Aorta (tissue), 5 donors: ENCODE measurements at regions not wholly inside any gene's neighbourhood (a gene's known extent, or its start where the extent isn't known, plus 50 kb on each side); places are given as distances from the start of the nearest gene placed in this dataset.

Experiments
- ATAC-seq: fragments of 200-7000 bp; cut with Tn5 transposase; one replicate; pipeline ENCODE4 v1.9.1; 2022; ENCODE audit warnings: moderate library complexity; ENCODE audit not compliant: low FRiP score
- DNase-seq, 2 donors: peaks; one replicate each; pipeline ENCODE4 v3.0.0-alpha.2; 2020
- H3K27ac ChIP-seq, 2 donors: one replicate each; pipeline ENCODE4 v1.5.1; 2013; ENCODE audit warnings: low read length in 2 of 2, mild to moderate bottlenecking in 2 of 2, moderate library complexity in 2 of 2, control low read depth in 1 of 2, inconsistent platforms in 1 of 2, low read depth in 1 of 2
- H3K27me3 ChIP-seq, 2 donors: one replicate each; pipeline ENCODE4 v1.6.1; 2013; ENCODE audit warnings: control low read depth in 1 of 2, low read length in 1 of 2, mild to moderate bottlenecking in 1 of 2, moderate library complexity in 1 of 2; ENCODE audit not compliant: insufficient read depth in 2 of 2, control insufficient read depth in 1 of 2
- H3K36me3 ChIP-seq, 2 donors: one replicate each; pipeline ENCODE4 v1.6.1; 2013; ENCODE audit warnings: control low read depth in 1 of 2, low read length in 1 of 2, mild to moderate bottlenecking in 1 of 2; ENCODE audit not compliant: insufficient read depth in 2 of 2, control insufficient read depth in 1 of 2
- H3K4me1 ChIP-seq, 2 donors: one replicate each; pipeline ENCODE4 v1.6.1; 2013; ENCODE audit warnings: low read length in 2 of 2, control low read depth in 1 of 2, mild to moderate bottlenecking in 1 of 2, moderate library complexity in 1 of 2; ENCODE audit not compliant: insufficient read depth in 2 of 2, control insufficient read depth in 1 of 2
- H3K4me3 ChIP-seq, 2 donors: one replicate each; pipeline ENCODE4 v1.5.1; 2013; ENCODE audit warnings: low read length in 2 of 2, control low read depth in 1 of 2, mild to moderate bottlenecking in 1 of 2
- H3K9me3 ChIP-seq: one replicate; pipeline ENCODE4 v1.6.1; 2013; ENCODE audit warnings: mild to moderate bottlenecking, low read length; ENCODE audit not compliant: control insufficient read depth
- WGBS, 2 donors: extraction: QIAGEN DNeasy Blood & Tissue Kit; methylation state at CpG; one replicate each; pipeline ENCODE4 v1.1.7; 2013; 5-methylcytosine and 5-hydroxymethylcytosine counted together
- intact Hi-C, 2 donors: fragments of 100-400 bp; cut with DNase I; formaldehyde crosslinking; loops; one replicate each; pipeline versions ENCODE4 v1.14.2 to v1.15.0; 2022
- microRNA-seq, 2 donors: library from miRNA; unstranded; fragments of <30 nt; microRNA quantifications; one replicate each; pipeline ENCODE4 v1.2.0, GENCODE V29; 2020
- donor health status: healthy with polysubstance abuse.
- donor health status: Bipolar disorder and iron deficiency.
- donor health status: DM: no; HTN: no; CAD: no.
- donor health status: DM: no; HTN: no; CAD: no.
- donor health status: DM: yes; HTN: yes; CAD: no.

DNA sequence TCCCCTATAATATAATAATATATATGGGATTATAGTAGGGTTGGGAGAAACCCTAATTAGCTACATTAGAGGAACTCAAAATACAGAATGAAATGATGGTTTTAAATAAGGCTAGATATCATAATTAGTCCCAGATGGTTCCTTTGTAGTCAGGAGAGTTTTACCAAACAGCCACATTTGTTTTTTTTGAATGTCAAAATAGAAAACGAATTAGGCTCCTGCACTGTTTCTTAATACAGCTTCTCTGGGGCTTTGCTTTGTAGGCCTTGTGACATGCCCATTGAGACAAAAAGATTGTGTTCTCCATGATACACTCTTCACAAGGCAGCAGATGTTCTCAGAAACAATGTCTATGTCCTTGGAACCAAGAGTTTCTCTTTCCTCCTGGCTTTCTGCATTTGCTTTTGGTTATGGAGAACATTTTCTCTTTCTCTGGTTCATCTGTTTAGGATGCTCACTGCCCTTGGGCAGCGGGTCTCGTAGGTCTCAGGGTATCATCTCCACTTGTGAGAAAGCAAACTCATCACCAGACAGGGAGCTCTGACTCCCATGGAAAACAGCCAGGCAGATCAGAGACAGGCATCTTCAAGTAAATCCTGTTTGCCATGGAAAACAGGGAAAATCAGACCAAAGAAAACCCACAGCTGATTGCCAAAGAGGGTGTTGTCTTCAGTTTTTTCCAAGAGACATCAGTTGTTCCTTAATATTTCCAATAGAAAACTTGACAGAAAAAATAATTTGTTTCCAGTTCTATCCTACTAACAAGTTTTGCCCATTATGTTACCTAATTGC, 54.1 kb upstream of the RPS23 start:
- Histone ChIP-seq H3K36me3 (no peaks in the 10 kb centered on the region), H3K27me3 (no peaks in the 10 kb centered on the region), H3K27ac (peak overlapping the region; percentile 92 to 98), H3K4me3 (no peak overlapping the region), H3K4me1 (peaks cover 9 to 17% of the 10 kb centered on the region in 2 donors), H3K9me3 (no peaks in the 10 kb centered on the region)
- intact Hi-C loops: no loop called here
- DNase-seq: no peak
- 39 to 47% methylated on average over 3 of the region's 3 CpGs for WGBS, 2 donors
- ATAC-seq: peak; percentile 28

DNA sequence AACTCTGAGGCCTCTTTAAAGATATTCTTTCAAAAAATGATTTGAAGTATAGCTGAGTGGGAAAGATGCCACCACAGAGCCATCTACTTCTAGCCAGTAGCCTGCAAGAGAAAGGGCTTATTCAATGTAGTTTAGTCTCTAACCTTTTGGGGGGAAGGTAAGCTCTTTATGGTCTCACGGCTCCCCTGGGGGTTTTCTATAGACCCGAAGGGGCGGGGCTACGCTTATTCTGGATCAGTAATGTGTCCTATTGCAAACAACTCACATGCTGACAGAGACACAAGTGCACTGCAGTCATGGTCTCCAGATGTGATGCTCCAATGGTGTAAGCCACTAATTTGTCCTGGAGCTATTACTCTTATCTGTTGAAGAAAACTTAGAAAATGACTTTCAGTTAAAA, 53.4 kb upstream of the RPS23 start:
- intact Hi-C loops: no loop called here
- no peak for DNase-seq
- Histone ChIP-seq H3K36me3 (no peaks in the 10 kb centered on the region), H3K4me3 (no peak overlapping the region), H3K27me3 (no peaks in the 10 kb centered on the region), H3K27ac (peak overlapping the region; percentile 90 to 98), H3K4me1 (peaks cover 8 to 16% of the 10 kb centered on the region in 2 donors), H3K9me3 (no peaks in the 10 kb centered on the region)
- 87 to 90% methylated on average over 4 of the region's 4 CpGs for WGBS, 2 donors
- ATAC-seq: no peak

DNA sequence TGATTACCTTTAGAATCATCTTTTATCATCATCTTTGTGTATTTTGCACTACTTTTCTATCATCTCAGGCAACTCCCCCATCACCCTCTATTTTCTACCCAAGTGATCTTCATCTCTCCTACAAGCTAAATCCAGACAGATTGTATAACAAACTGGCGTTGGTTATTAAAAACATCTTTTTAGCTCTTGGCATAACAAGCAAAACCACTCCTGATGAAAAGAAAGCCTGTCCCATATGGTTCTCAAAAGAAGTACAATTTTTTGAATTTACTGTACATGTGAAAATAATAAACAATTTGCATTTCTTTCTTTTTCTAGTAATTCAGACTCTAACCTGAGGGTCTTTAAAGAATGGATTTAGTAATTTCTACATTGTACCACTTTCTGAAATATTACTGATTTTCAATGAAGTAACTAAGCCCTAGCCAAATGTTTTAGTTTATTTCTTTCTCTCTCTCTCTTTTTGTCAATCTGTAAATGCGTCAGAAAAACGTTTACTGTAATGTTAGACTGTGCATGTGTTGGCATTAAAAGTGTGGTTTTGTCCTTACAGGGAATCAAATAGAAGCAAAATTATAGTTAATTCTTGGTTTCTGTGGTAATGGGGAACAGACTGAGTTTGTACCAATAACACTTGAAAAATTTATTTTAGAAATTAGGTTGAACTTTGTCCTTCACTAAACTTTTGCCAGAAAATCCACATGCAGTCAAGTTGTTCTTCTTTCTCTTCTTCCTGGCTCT, 52.5 kb upstream of the RPS23 start:
- no peaks in the 10 kb centered on the region for H3K27me3 ChIP-seq
- intact Hi-C loops: no loop called here
- no peaks in the 10 kb centered on the region for H3K36me3 ChIP-seq
- peaks cover 7 to 9% of the 10 kb centered on the region in 2 donors for H3K4me1 ChIP-seq
- DNase-seq (no peak), ATAC-seq (no peak)
- no peaks in the 10 kb centered on the region for H3K9me3 ChIP-seq
- 8 to 14% methylated on average over 3 of the region's 3 CpGs for WGBS, 2 donors
- no peak overlapping the region for H3K4me3 ChIP-seq
- H3K27ac ChIP-seq: peak overlapping the region; percentile 67 to 84

DNA sequence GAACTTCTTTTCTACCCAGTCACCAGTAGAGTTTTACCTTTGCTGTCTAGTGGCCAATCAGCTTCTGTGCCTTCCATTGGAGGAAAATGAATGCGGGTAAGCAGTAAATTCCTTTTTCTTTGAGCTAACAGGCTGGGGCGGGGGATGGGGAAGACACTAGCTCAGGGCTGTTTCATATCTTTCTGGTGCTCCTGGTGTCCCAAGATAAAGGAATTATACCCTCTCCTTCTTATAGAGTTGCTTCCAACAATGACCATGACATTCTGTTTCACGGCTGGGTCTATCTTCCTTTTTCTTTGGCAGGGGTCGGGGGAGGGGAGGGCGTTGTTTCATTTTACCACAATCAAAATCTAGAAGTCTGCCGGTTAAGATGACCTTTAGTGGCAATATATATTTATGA, 51.2 kb upstream of the RPS23 start:
- DNase-seq: no peak
- peaks cover 5 to 9% of the 10 kb centered on the region in 2 donors for H3K4me1 ChIP-seq

More for the DNA sequence above, 51.2 kb upstream of the RPS23 start:
- ATAC-seq: no peak
- Histone ChIP-seq H3K27me3 (no peaks in the 10 kb centered on the region), H3K4me3 (no peak overlapping the region), H3K27ac (no peak overlapping the region), H3K9me3 (no peaks in the 10 kb centered on the region), H3K36me3 (no peaks in the 10 kb centered on the region)
- 95 to 97% methylated on average over 6 of the region's 6 CpGs for WGBS, 2 donors
- intact Hi-C loops: no loop called here

Small RNA genes in the stretch of these regions (microRNA-seq; reads per million reads assigned to microRNA genes)
- 0 reads per million in 2 donors for gene MIR3977
